ENCODE measurements at regions not wholly inside any gene's neighbourhood (a gene's known extent, or its start where the extent isn't known, plus 50 kb on each side); places are given as distances from the start of the nearest gene placed in this dataset.

- TF ChIP-seq CTCF (IDR thresholded peaks at IDR 0.05; ENCODE audit: insufficient read depth, low read depth, low read length, missing control alignments) = no peak
- no peak overlapping the region for H3K4me3 ChIP-seq (ENCODE audit: low read depth, low read length)
- peak; percentile 8 for DNase-seq (ENCODE audit: low read depth)
These were observed 211.1 kb upstream of the GALNT5 start for GRCh38 chr2:157046396-157046795.

GRCh38 chr2:157052685-157053224 lies 204.8 kb upstream of the GALNT5 start:
- no peak overlapping the region for H3K4me3 ChIP-seq (ENCODE audit: low read depth, low read length)
- no peak for DNase-seq (ENCODE audit: low read depth)
- TF ChIP-seq CTCF (IDR thresholded peaks at IDR 0.05; ENCODE audit: insufficient read depth, low read depth, low read length, missing control alignments) = no peak

- H3K4me3 ChIP-seq (ENCODE audit: low read depth, low read length) = no peak overlapping the region
- TF ChIP-seq CTCF (IDR thresholded peaks at IDR 0.05; ENCODE audit: insufficient read depth, low read depth, low read length, missing control alignments) = no peak
- no peak for DNase-seq (ENCODE audit: low read depth)
These were observed 203.6 kb upstream of the GALNT5 start for GRCh38 chr2:157053876-157054275.

GRCh38 chr2:157055660-157056199 lies 201.8 kb upstream of the GALNT5 start:
- DNase-seq (ENCODE audit: low read depth) = peak; percentile 12
- peak; percentile 26 for TF ChIP-seq CTCF (IDR thresholded peaks at IDR 0.05; ENCODE audit: insufficient read depth, low read depth, low read length, missing control alignments)
- H3K4me3 ChIP-seq (ENCODE audit: low read depth, low read length) = no peak overlapping the region

GRCh38 chr2:157056200-157056676 lies 201.3 kb upstream of the GALNT5 start:
- no peak overlapping the region for H3K4me3 ChIP-seq (ENCODE audit: low read depth, low read length)
- no peak for DNase-seq (ENCODE audit: low read depth)

GRCh38 chr2:157058161-157058560 lies 199.3 kb upstream of the GALNT5 start:
- DNase-seq (ENCODE audit: low read depth) = no peak
- TF ChIP-seq CTCF (IDR thresholded peaks at IDR 0.05; ENCODE audit: insufficient read depth, low read depth, low read length, missing control alignments) = no peak
- H3K4me3 ChIP-seq (ENCODE audit: low read depth, low read length) = no peak overlapping the region

More at GRCh38 chr2:157056200-157056676, 201.3 kb upstream of the GALNT5 start:
- no peak for TF ChIP-seq CTCF (IDR thresholded peaks at IDR 0.05; ENCODE audit: insufficient read depth, low read depth, low read length, missing control alignments)

GRCh38 chr2:157059036-157059435 lies 198.5 kb upstream of the GALNT5 start:
- no peak overlapping the region for H3K4me3 ChIP-seq (ENCODE audit: low read depth, low read length)
- no peak for TF ChIP-seq CTCF (IDR thresholded peaks at IDR 0.05; ENCODE audit: insufficient read depth, low read depth, low read length, missing control alignments)

More at GRCh38 chr2:157059036-157059435, 198.5 kb upstream of the GALNT5 start:
- DNase-seq (ENCODE audit: low read depth) = no peak

Data from GM12865 (cell line).